ENCODE measurements at regions not wholly inside any gene's neighbourhood (a gene's known extent, or its start where the extent isn't known, plus 50 kb on each side); places are given as distances from the start of the nearest gene placed in this dataset.
"Not testable (repeated sequence)": the region's sequence is repeated elsewhere in the genome, so short reads cannot be mapped to it uniquely, and the experiment has no call there.

GRCh38 chr2:181792906-181793305 is 98.6 kb upstream of the ITPRID2 start:
- no peak for DNase-seq

GRCh38 chr2:181798022-181798421 is 93.5 kb upstream of the ITPRID2 start:
- no peak for DNase-seq

GRCh38 chr2:181802300-181802699 is 89.2 kb upstream of the ITPRID2 start:
- not testable (repeated sequence) for DNase-seq

GRCh38 chr2:181803903-181804799 is 87.4 kb upstream of the ITPRID2 start:
- not testable (repeated sequence) for DNase-seq

- DNase-seq: peak; percentile 92
Observed at GRCh38 chr2:181805228-181806038, 86.1 kb upstream of the ITPRID2 start.

GRCh38 chr2:181806039-181806392 is 85.5 kb upstream of the ITPRID2 start:
- DNase-seq: no peak

- DNase-seq: no peak
Observed at GRCh38 chr2:181807526-181807925, 84.0 kb upstream of the ITPRID2 start.

- peak; percentile 80 for DNase-seq
Observed at GRCh38 chr2:181810823-181811695, 80.5 kb upstream of the ITPRID2 start.

GRCh38 chr2:181812106-181812743 is 79.3 kb upstream of the ITPRID2 start:
- DNase-seq: no peak

- peak; percentile 18 for DNase-seq
Observed at GRCh38 chr2:181814057-181814491, 77.5 kb upstream of the ITPRID2 start.

- DNase-seq: no peak
Observed at GRCh38 chr2:181817509-181817908, 74.0 kb upstream of the ITPRID2 start.

GRCh38 chr2:181818058-181818680 is 73.4 kb upstream of the ITPRID2 start:
- DNase-seq: no peak

- DNase-seq: no peak
Observed at GRCh38 chr2:181818840-181819239, 72.7 kb upstream of the ITPRID2 start.

GRCh38 chr2:181821049-181821448 is 70.5 kb upstream of the ITPRID2 start:
- DNase-seq: no peak

GRCh38 chr2:181822097-181822496 is 69.4 kb upstream of the ITPRID2 start:
- no peak for DNase-seq

- no peak for DNase-seq
Observed at GRCh38 chr2:181823405-181823804, 68.1 kb upstream of the ITPRID2 start.

- DNase-seq: no peak
Observed at GRCh38 chr2:181828122-181828705, 63.3 kb upstream of the ITPRID2 start.

GRCh38 chr2:181829230-181829629 is 62.3 kb upstream of the ITPRID2 start:
- no peak for DNase-seq

GRCh38 chr2:181832015-181832414 is 59.5 kb upstream of the ITPRID2 start:
- DNase-seq: no peak

GRCh38 chr2:181836583-181836982 is 54.9 kb upstream of the ITPRID2 start:
- no peak for DNase-seq

- no peak for DNase-seq
Observed at GRCh38 chr2:181837563-181837962, 54.0 kb upstream of the ITPRID2 start.

- no peak for DNase-seq
Observed at GRCh38 chr2:181839811-181840210, 51.7 kb upstream of the ITPRID2 start.

Data from OCI-M1 (cell line).